Skin epidermis (tissue), 12 donors: ENCODE measurements at regions not wholly inside any gene's neighbourhood (a gene's known extent, or its start where the extent isn't known, plus 50 kb on each side); places are given as distances from the start of the nearest gene placed in this dataset.

ENCODE experiments used
- H3K27ac ChIP-seq, 21 experiments: fragments of 200-600 bp; sonication (generic) in 11 of 21; one replicate each; pipeline ENCODE4 v1.5.0; 2020; ENCODE audit warnings: mild to moderate bottlenecking in 3 of 21, inconsistent platforms in 2 of 21, moderate library complexity in 2 of 21
- H3K4me3 ChIP-seq, 7 experiments: fragments of 200-600 bp; sonication (generic) in 2 of 7; one replicate each; pipeline ENCODE4 v1.5.0; 2020; ENCODE audit warnings: inconsistent platforms in 2 of 7, mild to moderate bottlenecking in 2 of 7, moderate library complexity in 1 of 7

- H3K4me3 ChIP-seq: no peak overlapping the region
- H3K27ac ChIP-seq: peak overlapping the region in 1 of 21 experiments; percentile 49
Observed at GRCh38 chr12:19885093-19885812, 446.0 kb downstream of the AEBP2 start.

GRCh38 chr12:19886065-19886464 lies 446.8 kb downstream of the AEBP2 start:
- Histone ChIP-seq H3K4me3 (no peak overlapping the region), H3K27ac (peak overlapping the region in 1 of 21 experiments; percentile 49)

GRCh38 chr12:19886639-19887064 lies 447.4 kb downstream of the AEBP2 start:
- H3K4me3 ChIP-seq: no peak overlapping the region
- H3K27ac ChIP-seq: no peak overlapping the region

- Histone ChIP-seq H3K4me3 (no peak overlapping the region), H3K27ac (no peak overlapping the region)
Observed at GRCh38 chr12:19890024-19890423, 450.7 kb downstream of the AEBP2 start.

- H3K4me3 ChIP-seq: no peak overlapping the region
Observed at GRCh38 chr12:19891936-19892591, 452.8 kb downstream of the AEBP2 start.

GRCh38 chr12:19893514-19893913 lies 454.2 kb downstream of the AEBP2 start:
- Histone ChIP-seq H3K4me3 (no peak overlapping the region), H3K27ac (no peak overlapping the region)

More at GRCh38 chr12:19891936-19892591, 452.8 kb downstream of the AEBP2 start:
- H3K27ac ChIP-seq: no peak overlapping the region

GRCh38 chr12:19894050-19894449 lies 454.8 kb downstream of the AEBP2 start:
- H3K4me3 ChIP-seq: no peak overlapping the region
- no peak overlapping the region for H3K27ac ChIP-seq

GRCh38 chr12:19894803-19895202 lies 455.5 kb downstream of the AEBP2 start:
- Histone ChIP-seq H3K4me3 (no peak overlapping the region), H3K27ac (peak overlapping the region in 1 of 21 experiments; percentile 16)

GRCh38 chr12:19895246-19896020 lies 456.1 kb downstream of the AEBP2 start:
- Histone ChIP-seq H3K4me3 (no peak overlapping the region), H3K27ac (peak overlapping the region in 1 of 21 experiments; percentile 23)

- Histone ChIP-seq H3K4me3 (no peak overlapping the region), H3K27ac (no peak overlapping the region)
Observed at GRCh38 chr12:19896041-19896440, 456.7 kb downstream of the AEBP2 start.

GRCh38 chr12:19896534-19896933 lies 457.2 kb downstream of the AEBP2 start:
- no peak overlapping the region for H3K27ac ChIP-seq
- H3K4me3 ChIP-seq: no peak overlapping the region

GRCh38 chr12:19897900-19898408 lies 458.7 kb downstream of the AEBP2 start:
- Histone ChIP-seq H3K4me3 (no peak overlapping the region), H3K27ac (no peak overlapping the region)

- Histone ChIP-seq H3K4me3 (no peak overlapping the region), H3K27ac (no peak overlapping the region)
Observed at GRCh38 chr12:19901841-19902240, 462.5 kb downstream of the AEBP2 start.

GRCh38 chr12:19904819-19905218 lies 463.5 kb upstream of the PDE3A start:
- H3K27ac ChIP-seq: no peak overlapping the region
- no peak overlapping the region for H3K4me3 ChIP-seq

GRCh38 chr12:19908830-19909229 lies 459.5 kb upstream of the PDE3A start:
- H3K4me3 ChIP-seq: no peak overlapping the region
- no peak overlapping the region for H3K27ac ChIP-seq

- Histone ChIP-seq H3K4me3 (no peak overlapping the region), H3K27ac (no peak overlapping the region)
Observed at GRCh38 chr12:19909418-19909817, 458.9 kb upstream of the PDE3A start.

- H3K27ac ChIP-seq: no peak overlapping the region
Observed at GRCh38 chr12:19910681-19911080, 457.7 kb upstream of the PDE3A start.

GRCh38 chr12:19912991-19913390 lies 455.3 kb upstream of the PDE3A start:
- no peak overlapping the region for H3K27ac ChIP-seq
- no peak overlapping the region for H3K4me3 ChIP-seq

More at GRCh38 chr12:19910681-19911080, 457.7 kb upstream of the PDE3A start:
- H3K4me3 ChIP-seq: no peak overlapping the region

GRCh38 chr12:19915392-19916195 lies 452.7 kb upstream of the PDE3A start:
- no peak overlapping the region for H3K4me3 ChIP-seq
- no peak overlapping the region for H3K27ac ChIP-seq
